ENCODE measurements at regions not wholly inside any gene's neighbourhood (a gene's known extent, or its start where the extent isn't known, plus 50 kb on each side); places are given as distances from the start of the nearest gene placed in this dataset.

DNA sequence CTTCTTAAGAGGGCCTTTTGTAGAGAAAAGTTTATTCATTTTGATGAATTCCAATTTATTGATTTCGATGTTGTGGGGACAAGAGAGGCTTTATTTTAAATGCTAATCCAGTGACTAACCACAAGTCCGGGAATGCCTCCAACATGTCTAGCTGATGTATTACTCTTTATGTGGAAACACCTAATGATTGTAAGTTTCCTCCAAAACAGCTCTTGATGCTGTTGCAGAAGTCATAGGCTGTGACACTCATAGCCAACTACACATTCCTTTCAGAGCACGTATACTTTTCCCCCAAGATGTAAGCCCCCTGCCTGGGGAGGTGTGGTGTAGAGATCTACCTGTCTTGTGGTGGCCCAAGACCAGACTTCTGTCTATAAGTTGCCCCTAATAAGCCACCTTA, 61.3 kb upstream of the RNF24 start:
- Histone ChIP-seq H3K36me3 (no peaks in the 10 kb centered on the region), H3K4me3 (no peak overlapping the region), H3K27me3 (no peaks in the 10 kb centered on the region), H3K27ac (no peak overlapping the region), H3K9me3 (peaks cover 0 to 10% (median 0%) of the 10 kb centered on the region in 12 donors), H3K4me1 (peaks cover 0 to 15% (median 0%) of the 10 kb centered on the region in 12 donors)
- intact Hi-C loops (cut with DNase I) = loop anchor here in 3 of 10 donors (10.0 kb wide), 2 partner anchors 192 to 292 kb away; partner anchors contain the start of genes PANK2 (in 2 of the 3), CENPB (in 1 of the 3) and SPEF1 (in 1 of the 3)
- 79 to 83% (median 80%) methylated on average over 3 of the region's 3 CpGs for WGBS, 4 donors
- ATAC-seq = no peak
- no peak for DNase-seq
- TF ChIP-seq, protein P1, sequence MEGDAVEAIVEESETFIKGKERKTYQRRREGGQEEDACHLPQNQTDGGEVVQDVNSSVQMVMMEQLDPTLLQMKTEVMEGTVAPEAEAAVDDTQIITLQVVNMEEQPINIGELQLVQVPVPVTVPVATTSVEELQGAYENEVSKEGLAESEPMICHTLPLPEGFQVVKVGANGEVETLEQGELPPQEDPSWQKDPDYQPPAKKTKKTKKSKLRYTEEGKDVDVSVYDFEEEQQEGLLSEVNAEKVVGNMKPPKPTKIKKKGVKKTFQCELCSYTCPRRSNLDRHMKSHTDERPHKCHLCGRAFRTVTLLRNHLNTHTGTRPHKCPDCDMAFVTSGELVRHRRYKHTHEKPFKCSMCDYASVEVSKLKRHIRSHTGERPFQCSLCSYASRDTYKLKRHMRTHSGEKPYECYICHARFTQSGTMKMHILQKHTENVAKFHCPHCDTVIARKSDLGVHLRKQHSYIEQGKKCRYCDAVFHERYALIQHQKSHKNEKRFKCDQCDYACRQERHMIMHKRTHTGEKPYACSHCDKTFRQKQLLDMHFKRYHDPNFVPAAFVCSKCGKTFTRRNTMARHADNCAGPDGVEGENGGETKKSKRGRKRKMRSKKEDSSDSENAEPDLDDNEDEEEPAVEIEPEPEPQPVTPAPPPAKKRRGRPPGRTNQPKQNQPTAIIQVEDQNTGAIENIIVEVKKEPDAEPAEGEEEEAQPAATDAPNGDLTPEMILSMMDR (IDR thresholded peaks at IDR 0.05) = no peak
- no peak for TF ChIP-seq POLR2A (IDR thresholded peaks at IDR 0.05)

DNA sequence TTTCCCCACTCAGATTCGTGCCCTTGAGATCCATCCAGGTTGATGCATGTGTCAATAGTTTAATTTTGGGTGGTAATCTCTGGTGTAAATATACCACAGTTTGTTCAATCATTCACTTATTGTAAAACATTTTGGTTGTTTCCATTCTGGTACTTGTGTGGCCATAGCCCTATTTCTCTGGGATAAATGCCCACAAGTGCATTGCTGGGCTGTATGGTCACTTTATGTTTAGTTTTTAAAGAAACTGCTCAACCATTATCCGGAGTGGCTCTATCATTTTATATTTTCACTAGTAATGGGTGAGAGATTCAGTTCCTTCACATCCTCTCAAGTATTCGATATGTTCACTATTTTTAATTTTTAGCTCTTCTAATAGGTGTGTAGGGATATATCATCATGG, 60.7 kb upstream of the RNF24 start:
- intact Hi-C loops (cut with DNase I) = loop anchor here in 3 of 10 donors (10.0 kb wide), 2 partner anchors 191 to 291 kb away; partner anchors contain the start of genes PANK2 (in 2 of the 3), CENPB (in 1 of the 3) and SPEF1 (in 1 of the 3)

DNA sequence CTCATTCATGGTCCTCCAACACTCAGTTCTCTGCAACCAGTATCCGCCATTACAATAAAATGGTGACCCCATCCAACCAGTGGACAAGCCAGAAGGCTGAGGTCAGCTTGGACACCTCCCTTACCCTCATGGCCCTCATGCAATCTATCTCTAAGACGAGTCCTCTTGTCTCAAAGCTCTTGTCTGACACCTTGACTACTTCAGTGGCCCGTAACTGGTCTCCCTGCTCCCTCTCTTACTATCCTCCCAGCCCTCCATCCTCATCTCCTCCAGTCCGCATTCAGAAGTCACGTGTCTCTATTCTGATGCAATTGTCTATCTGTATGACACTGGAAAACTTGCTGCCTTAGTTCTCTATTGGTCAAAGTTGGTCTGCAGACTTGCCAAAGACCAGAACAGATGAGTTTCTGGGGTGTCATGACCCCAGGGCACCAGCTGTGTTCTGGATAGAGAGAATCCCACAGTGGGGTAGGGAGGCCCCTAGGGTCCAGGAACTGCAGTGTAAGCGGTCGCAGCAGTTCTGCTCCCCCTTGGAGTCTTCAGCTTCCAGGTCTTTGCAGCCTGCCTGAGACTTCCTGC, 59.6 kb upstream of the RNF24 start:
- no peak overlapping the region for H3K4me3 ChIP-seq
- no peak overlapping the region for H3K27ac ChIP-seq
- H3K4me1 ChIP-seq = peaks cover 0 to 18% (median 3%) of the 10 kb centered on the region in 12 donors
- 75 to 84% (median 79%) methylated on average over 7 of the region's 7 CpGs for WGBS, 4 donors
- intact Hi-C loops (cut with DNase I) = loop anchor here in 6 of 10 donors (5.0 to 10.0 kb wide), 6 partner anchors 58 to 290 kb away; partner anchors contain the start of genes PANK2 (in 3 of the 6), CENPB (in 1 of the 6), RNF24 (in 1 of the 6) and SPEF1 (in 1 of the 6)
- no peak for DNase-seq
- no peaks in the 10 kb centered on the region for H3K36me3 ChIP-seq
- no peaks in the 10 kb centered on the region for H3K27me3 ChIP-seq
- TF ChIP-seq POLR2A (IDR thresholded peaks at IDR 0.05) = no peak
- TF ChIP-seq, protein P1 (IDR thresholded peaks at IDR 0.05) = no peak
- ATAC-seq = no peak
- H3K9me3 ChIP-seq = peaks cover 0 to 7% (median 0%) of the 10 kb centered on the region in 12 donors

More for the DNA sequence above, 60.7 kb upstream of the RNF24 start:
- Histone ChIP-seq H3K9me3 (peaks cover 0 to 4% (median 0%) of the 10 kb centered on the region in 12 donors), H3K4me1 (peaks cover 0 to 14% (median 0%) of the 10 kb centered on the region in 12 donors), H3K4me3 (no peak overlapping the region), H3K36me3 (no peaks in the 10 kb centered on the region), H3K27me3 (no peaks in the 10 kb centered on the region), H3K27ac (no peak overlapping the region)
- DNase-seq = no peak
- ATAC-seq = no peak
- TF ChIP-seq, protein P1 (IDR thresholded peaks at IDR 0.05) = no peak
- no peak for TF ChIP-seq POLR2A (IDR thresholded peaks at IDR 0.05)
- WGBS, 4 donors = 87 to 91% (median 89%) methylated on average over 3 of the region's 3 CpGs

Measured in heart left ventricle (tissue), 16 donors.